ENCODE measurements at regions not wholly inside any gene's neighbourhood (a gene's known extent, or its start where the extent isn't known, plus 50 kb on each side); places are given as distances from the start of the nearest gene placed in this dataset.

DNA sequence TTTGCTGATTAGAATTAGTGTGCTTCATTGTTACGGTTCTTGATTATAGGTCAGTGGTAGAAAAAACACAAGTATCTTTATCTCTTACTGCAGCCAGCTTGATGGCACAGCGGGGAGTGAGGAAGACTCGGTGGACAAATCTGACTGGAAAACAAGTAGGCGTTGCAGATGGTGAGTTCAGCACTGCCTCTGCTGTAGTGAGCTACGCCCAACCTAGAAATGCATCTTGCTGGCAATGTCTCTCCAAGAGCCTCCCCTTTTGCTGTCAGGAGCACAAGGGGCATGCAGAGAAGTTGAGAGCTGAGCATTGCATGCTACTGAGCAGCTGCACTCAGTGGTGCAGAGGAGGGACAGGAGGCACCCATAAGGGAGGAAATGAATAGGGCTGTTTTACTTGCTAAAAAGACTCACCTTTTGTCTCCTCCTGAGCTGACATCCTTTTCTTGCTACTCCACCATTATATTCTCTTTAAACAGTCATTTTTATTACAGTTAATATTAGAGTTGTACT lies 977.3 kb upstream of the ACVR2A start:
- no peaks in the 10 kb centered on the region for H3K36me3 ChIP-seq (ENCODE audit: control insufficient read depth in 1 of 2, insufficient read depth in 2 of 2, low read length in 2 of 2)
- no peaks in the 10 kb centered on the region for H3K27me3 ChIP-seq (ENCODE audit: insufficient read depth, low read length)
- no peak for TF ChIP-seq JUND (IDR thresholded peaks at IDR 0.05)
- TF ChIP-seq POLR2AphosphoS5 (IDR thresholded peaks at IDR 0.05; ENCODE audit: low read depth, low read length), result no peak
- no peak for TF ChIP-seq ZBTB33 (IDR thresholded peaks at IDR 0.05; ENCODE audit: extremely low read depth, insufficient replicate concordance, low read length)
- no peak for TF ChIP-seq SP1 (IDR thresholded peaks at IDR 0.05; ENCODE audit: low read depth)
- no peak for TF ChIP-seq REST (IDR thresholded peaks at IDR 0.05; ENCODE audit: low read depth)
- TF ChIP-seq CBX3 (IDR thresholded peaks at IDR 0.05; ENCODE audit: low read depth), result no peak
- no peak for TF ChIP-seq CEBPB (IDR thresholded peaks at IDR 0.05; ENCODE audit: low read depth)
- no peak for TF ChIP-seq ATF3 (IDR thresholded peaks at IDR 0.05)
- no peak for TF ChIP-seq RAD21 (IDR thresholded peaks at IDR 0.05; ENCODE audit: low read depth)
- TF ChIP-seq FOSL1 (IDR thresholded peaks at IDR 0.05; ENCODE audit: low read depth), result no peak
- TF ChIP-seq, protein P1, sequence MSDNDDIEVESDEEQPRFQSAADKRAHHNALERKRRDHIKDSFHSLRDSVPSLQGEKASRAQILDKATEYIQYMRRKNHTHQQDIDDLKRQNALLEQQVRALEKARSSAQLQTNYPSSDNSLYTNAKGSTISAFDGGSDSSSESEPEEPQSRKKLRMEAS (IDR thresholded peaks at IDR 0.05), result no peak
- no peak for TF ChIP-seq POLR2A (IDR thresholded peaks at IDR 0.05; ENCODE audit: borderline replicate concordance, extremely low read depth, insufficient read depth, insufficient read length)
- TF ChIP-seq, protein P2, sequence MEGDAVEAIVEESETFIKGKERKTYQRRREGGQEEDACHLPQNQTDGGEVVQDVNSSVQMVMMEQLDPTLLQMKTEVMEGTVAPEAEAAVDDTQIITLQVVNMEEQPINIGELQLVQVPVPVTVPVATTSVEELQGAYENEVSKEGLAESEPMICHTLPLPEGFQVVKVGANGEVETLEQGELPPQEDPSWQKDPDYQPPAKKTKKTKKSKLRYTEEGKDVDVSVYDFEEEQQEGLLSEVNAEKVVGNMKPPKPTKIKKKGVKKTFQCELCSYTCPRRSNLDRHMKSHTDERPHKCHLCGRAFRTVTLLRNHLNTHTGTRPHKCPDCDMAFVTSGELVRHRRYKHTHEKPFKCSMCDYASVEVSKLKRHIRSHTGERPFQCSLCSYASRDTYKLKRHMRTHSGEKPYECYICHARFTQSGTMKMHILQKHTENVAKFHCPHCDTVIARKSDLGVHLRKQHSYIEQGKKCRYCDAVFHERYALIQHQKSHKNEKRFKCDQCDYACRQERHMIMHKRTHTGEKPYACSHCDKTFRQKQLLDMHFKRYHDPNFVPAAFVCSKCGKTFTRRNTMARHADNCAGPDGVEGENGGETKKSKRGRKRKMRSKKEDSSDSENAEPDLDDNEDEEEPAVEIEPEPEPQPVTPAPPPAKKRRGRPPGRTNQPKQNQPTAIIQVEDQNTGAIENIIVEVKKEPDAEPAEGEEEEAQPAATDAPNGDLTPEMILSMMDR (IDR thresholded peaks at IDR 0.05 in 2 of 3, conservative IDR thresholded peaks at IDR 0.05 in 1 of 3; ENCODE audit: borderline replicate concordance in 1 of 3, insufficient read depth in 1 of 3, low read depth in 2 of 3, low read length in 2 of 3), result no peak
- TF ChIP-seq EGR1 (IDR thresholded peaks at IDR 0.05; ENCODE audit: low read depth), result no peak
- no peak for TF ChIP-seq EZH2 (IDR thresholded peaks at IDR 0.05)
- no peak for TF ChIP-seq SIN3A (IDR thresholded peaks at IDR 0.05; ENCODE audit: low read depth)
- no peak for TF ChIP-seq TCF7L2 (IDR thresholded peaks at IDR 0.05; ENCODE audit: borderline replicate concordance, extremely low read depth, insufficient read depth, insufficient read length)
- no peak for TF ChIP-seq ELF1 (IDR thresholded peaks at IDR 0.05; ENCODE audit: borderline replicate concordance, low read depth)
- no peak overlapping the region for H2AFZ ChIP-seq (ENCODE audit: low read depth, low read length, poor library complexity, severe bottlenecking)
- no peaks in the 10 kb centered on the region for H3K9me3 ChIP-seq (ENCODE audit: control insufficient read depth in 1 of 2, insufficient read depth in 1 of 2, low read depth in 1 of 2, low read length in 2 of 2)
- no peak overlapping the region for H3K27ac ChIP-seq (ENCODE audit: low read depth, low read length)
- ATAC-seq, result no peak
- no peak overlapping the region for H3K4me3 ChIP-seq (replicated peaks in 1 of 2; ENCODE audit: low read depth in 1 of 2, low read length in 2 of 2)
- ChIA-PET POLR2A (no interaction called here), CTCF (no interaction called here), RAD21 (ENCODE audit: low non-redundant PET in 1 of 2, low total read pairs in 2 of 2, uncharacterized antibody in 2 of 2, unreplicated experiment in 2 of 2) (no interaction called here)
- no TSS peak for BruUV-seq (replicated peaks)
- no peak overlapping the region for H3K9ac ChIP-seq (ENCODE audit: low read length)
- DNase-seq (ENCODE audit: low read depth, low spot score), result no peak
- no peaks in the 10 kb centered on the region for H3K79me2 ChIP-seq (ENCODE audit: insufficient read depth, low read length)
- H3K4me1 ChIP-seq (ENCODE audit: control insufficient read depth in 1 of 2, insufficient read depth in 2 of 2, low read length in 2 of 2), result no peaks in the 10 kb centered on the region
- no peaks in the 10 kb centered on the region for H4K20me1 ChIP-seq (ENCODE audit: insufficient read depth)
- no peaks in the 10 kb centered on the region; the same call in 1 of the 2 replicates for H3K9me2 ChIP-seq (ENCODE audit: insufficient read depth)
- H3K4me2 ChIP-seq (ENCODE audit: low read length), result no peak overlapping the region
- intact Hi-C loops (cut with micrococcal nuclease), result no loop called here
